Upper lobe of right lung (tissue), 1 donor: ENCODE measurements at regions not wholly inside any gene's neighbourhood (a gene's known extent, or its start where the extent isn't known, plus 50 kb on each side); places are given as distances from the start of the nearest gene placed in this dataset.

Experiments
- ATAC-seq: fragments of 200-7000 bp; cut with Tn5 transposase; one replicate; pipeline ENCODE4 v1.9.1; 2020; ENCODE audit warnings: mild to moderate bottlenecking, moderate library complexity
- DNase-seq: peaks from one replicate; pipeline ENCODE4 v3.0.0-alpha.2; 2020
- H3K27ac ChIP-seq: fragments of 200-600 bp; one replicate; pipeline ENCODE4 v1.8.0; 2022
- H3K27me3 ChIP-seq: fragments of 200-600 bp; one replicate; pipeline ENCODE4 v1.8.0; 2022; ENCODE audit warnings: mild to moderate bottlenecking
- H3K36me3 ChIP-seq: fragments of 200-600 bp; one replicate; pipeline ENCODE4 v1.8.0; 2022
- H3K4me1 ChIP-seq: fragments of 200-600 bp; one replicate; pipeline ENCODE4 v1.8.0; 2022
- H3K4me3 ChIP-seq: fragments of 200-600 bp; one replicate; pipeline ENCODE4 v1.8.0; 2022; ENCODE audit warnings: mild to moderate bottlenecking
- H3K9me3 ChIP-seq: fragments of 200-600 bp; one replicate; pipeline ENCODE4 v1.8.0; 2022
- CTCF ChIP-seq: fragments of 200-600 bp; IDR thresholded peaks from one replicate; pipeline ENCODE4 v1.8.0; 2022; ENCODE audit warnings: antibody characterized with exemption
- intact Hi-C: fragments of 100-400 bp; cut with DNase I; formaldehyde crosslinking; loops from one replicate; pipeline ENCODE4 v1.11.0; 2022
- donor health status: DM: no; HTN: yes; CAD: no; lungs with severe emphysema.

GRCh38 chr21:29424728-29425127 lies 126.0 kb downstream of the BACH1 start:
- H3K4me1 ChIP-seq: no peaks in the 10 kb centered on the region

GRCh38 chr21:29429218-29429617 lies 130.5 kb downstream of the BACH1 start:
- no peak for TF ChIP-seq CTCF
- no peaks in the 10 kb centered on the region for H3K36me3 ChIP-seq
- no peaks in the 10 kb centered on the region for H3K4me1 ChIP-seq
- no peaks in the 10 kb centered on the region for H3K9me3 ChIP-seq
- ATAC-seq (no peak), DNase-seq (no peak)
- H3K27me3 ChIP-seq: no peaks in the 10 kb centered on the region
- H3K27ac ChIP-seq: no peak overlapping the region
- intact Hi-C loops: no loop called here
- H3K4me3 ChIP-seq: no peak overlapping the region

More at GRCh38 chr21:29424728-29425127, 126.0 kb downstream of the BACH1 start:
- intact Hi-C loops: no loop called here
- Histone ChIP-seq H3K4me3 (no peak overlapping the region), H3K36me3 (no peaks in the 10 kb centered on the region), H3K9me3 (no peaks in the 10 kb centered on the region), H3K27ac (no peak overlapping the region), H3K27me3 (no peaks in the 10 kb centered on the region)
- TF ChIP-seq CTCF: no peak
- no peak for ATAC-seq
- DNase-seq: no peak

- Histone ChIP-seq H3K36me3 (no peaks in the 10 kb centered on the region), H3K4me1 (no peaks in the 10 kb centered on the region), H3K27me3 (no peaks in the 10 kb centered on the region), H3K4me3 (no peak overlapping the region), H3K9me3 (no peaks in the 10 kb centered on the region), H3K27ac (no peak overlapping the region)
- TF ChIP-seq CTCF: no peak
- ATAC-seq: no peak
- DNase-seq: no peak
- intact Hi-C loops: no loop called here
Observed at GRCh38 chr21:29430030-29430429, 131.3 kb downstream of the BACH1 start.

- no peaks in the 10 kb centered on the region for H3K4me1 ChIP-seq
- H3K36me3 ChIP-seq: no peaks in the 10 kb centered on the region
- no peaks in the 10 kb centered on the region for H3K9me3 ChIP-seq
- intact Hi-C loops: no loop called here
- no peak overlapping the region for H3K4me3 ChIP-seq
- TF ChIP-seq CTCF: no peak
- DNase-seq (no peak), ATAC-seq (no peak)
- no peak overlapping the region for H3K27ac ChIP-seq
- no peaks in the 10 kb centered on the region for H3K27me3 ChIP-seq
Observed at GRCh38 chr21:29430576-29430975, 131.9 kb downstream of the BACH1 start.

- no peaks in the 10 kb centered on the region for H3K27me3 ChIP-seq
- intact Hi-C loops: no loop called here
- H3K27ac ChIP-seq: no peak overlapping the region
- no peaks in the 10 kb centered on the region for H3K9me3 ChIP-seq
- no peaks in the 10 kb centered on the region for H3K36me3 ChIP-seq
- H3K4me1 ChIP-seq: no peaks in the 10 kb centered on the region
- no peak for ATAC-seq
- DNase-seq: no peak
- no peak overlapping the region for H3K4me3 ChIP-seq
- TF ChIP-seq CTCF: no peak
Observed at GRCh38 chr21:29431178-29431577, 132.5 kb downstream of the BACH1 start.

- ATAC-seq (no peak), DNase-seq (no peak)
- Histone ChIP-seq H3K27ac (no peak overlapping the region), H3K9me3 (no peaks in the 10 kb centered on the region), H3K4me1 (no peaks in the 10 kb centered on the region), H3K27me3 (no peaks in the 10 kb centered on the region), H3K4me3 (no peak overlapping the region), H3K36me3 (no peaks in the 10 kb centered on the region)
- TF ChIP-seq CTCF: no peak
- intact Hi-C loops: no loop called here
Observed at GRCh38 chr21:29431680-29432079, 133.0 kb downstream of the BACH1 start.
